K562 (cell line): ENCODE measurements at regions not wholly inside any gene's neighbourhood (a gene's known extent, or its start where the extent isn't known, plus 50 kb on each side); places are given as distances from the start of the nearest gene placed in this dataset.

Experiments used
- GABPB1 ChIP-seq: sonication (generic); formaldehyde crosslinking; IDR thresholded peaks from 2 replicates; pipeline ENCODE4 v1.8.0; 2022; ENCODE audit warnings: mild to moderate bottlenecking, missing genetic modification reagents
- MTA2 ChIP-seq: fragments of 450-650 bp; IDR thresholded peaks from 2 replicates; pipeline ENCODE4 v1.6.1; 2016; ENCODE audit warnings: low read depth
- TF ChIP-seq, protein P1 (sequence below), 2 experiments: fragments of 450-650 bp; IDR thresholded peaks; 2 replicates each; pipeline ENCODE4 v1.6.1; 2016; ENCODE audit warnings: mild to moderate bottlenecking in 2 of 2, borderline replicate concordance in 1 of 2, low read depth in 1 of 2, moderate library complexity in 1 of 2

DNA sequence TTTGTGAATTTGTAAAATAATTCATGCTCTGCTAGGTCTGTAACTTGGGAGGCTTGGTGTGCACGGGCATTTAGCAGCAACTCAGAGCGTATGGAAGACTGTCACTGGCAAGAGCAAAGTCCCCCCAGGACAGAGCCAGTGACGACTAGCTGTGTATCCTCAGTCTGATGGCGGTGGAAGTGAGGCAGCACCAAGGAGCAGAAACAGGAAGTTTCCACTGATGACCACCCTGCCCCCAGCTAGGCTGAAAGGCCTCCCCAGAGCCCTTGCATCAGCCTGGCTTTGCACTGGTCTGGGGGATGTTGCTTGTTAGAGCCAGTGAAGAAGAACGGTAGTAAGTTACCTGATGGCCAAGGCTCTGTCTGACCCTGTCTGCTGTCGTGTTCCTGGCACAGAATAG, 66.8 kb upstream of the ABL1 start (continued):
- TF ChIP-seq, protein P1, sequence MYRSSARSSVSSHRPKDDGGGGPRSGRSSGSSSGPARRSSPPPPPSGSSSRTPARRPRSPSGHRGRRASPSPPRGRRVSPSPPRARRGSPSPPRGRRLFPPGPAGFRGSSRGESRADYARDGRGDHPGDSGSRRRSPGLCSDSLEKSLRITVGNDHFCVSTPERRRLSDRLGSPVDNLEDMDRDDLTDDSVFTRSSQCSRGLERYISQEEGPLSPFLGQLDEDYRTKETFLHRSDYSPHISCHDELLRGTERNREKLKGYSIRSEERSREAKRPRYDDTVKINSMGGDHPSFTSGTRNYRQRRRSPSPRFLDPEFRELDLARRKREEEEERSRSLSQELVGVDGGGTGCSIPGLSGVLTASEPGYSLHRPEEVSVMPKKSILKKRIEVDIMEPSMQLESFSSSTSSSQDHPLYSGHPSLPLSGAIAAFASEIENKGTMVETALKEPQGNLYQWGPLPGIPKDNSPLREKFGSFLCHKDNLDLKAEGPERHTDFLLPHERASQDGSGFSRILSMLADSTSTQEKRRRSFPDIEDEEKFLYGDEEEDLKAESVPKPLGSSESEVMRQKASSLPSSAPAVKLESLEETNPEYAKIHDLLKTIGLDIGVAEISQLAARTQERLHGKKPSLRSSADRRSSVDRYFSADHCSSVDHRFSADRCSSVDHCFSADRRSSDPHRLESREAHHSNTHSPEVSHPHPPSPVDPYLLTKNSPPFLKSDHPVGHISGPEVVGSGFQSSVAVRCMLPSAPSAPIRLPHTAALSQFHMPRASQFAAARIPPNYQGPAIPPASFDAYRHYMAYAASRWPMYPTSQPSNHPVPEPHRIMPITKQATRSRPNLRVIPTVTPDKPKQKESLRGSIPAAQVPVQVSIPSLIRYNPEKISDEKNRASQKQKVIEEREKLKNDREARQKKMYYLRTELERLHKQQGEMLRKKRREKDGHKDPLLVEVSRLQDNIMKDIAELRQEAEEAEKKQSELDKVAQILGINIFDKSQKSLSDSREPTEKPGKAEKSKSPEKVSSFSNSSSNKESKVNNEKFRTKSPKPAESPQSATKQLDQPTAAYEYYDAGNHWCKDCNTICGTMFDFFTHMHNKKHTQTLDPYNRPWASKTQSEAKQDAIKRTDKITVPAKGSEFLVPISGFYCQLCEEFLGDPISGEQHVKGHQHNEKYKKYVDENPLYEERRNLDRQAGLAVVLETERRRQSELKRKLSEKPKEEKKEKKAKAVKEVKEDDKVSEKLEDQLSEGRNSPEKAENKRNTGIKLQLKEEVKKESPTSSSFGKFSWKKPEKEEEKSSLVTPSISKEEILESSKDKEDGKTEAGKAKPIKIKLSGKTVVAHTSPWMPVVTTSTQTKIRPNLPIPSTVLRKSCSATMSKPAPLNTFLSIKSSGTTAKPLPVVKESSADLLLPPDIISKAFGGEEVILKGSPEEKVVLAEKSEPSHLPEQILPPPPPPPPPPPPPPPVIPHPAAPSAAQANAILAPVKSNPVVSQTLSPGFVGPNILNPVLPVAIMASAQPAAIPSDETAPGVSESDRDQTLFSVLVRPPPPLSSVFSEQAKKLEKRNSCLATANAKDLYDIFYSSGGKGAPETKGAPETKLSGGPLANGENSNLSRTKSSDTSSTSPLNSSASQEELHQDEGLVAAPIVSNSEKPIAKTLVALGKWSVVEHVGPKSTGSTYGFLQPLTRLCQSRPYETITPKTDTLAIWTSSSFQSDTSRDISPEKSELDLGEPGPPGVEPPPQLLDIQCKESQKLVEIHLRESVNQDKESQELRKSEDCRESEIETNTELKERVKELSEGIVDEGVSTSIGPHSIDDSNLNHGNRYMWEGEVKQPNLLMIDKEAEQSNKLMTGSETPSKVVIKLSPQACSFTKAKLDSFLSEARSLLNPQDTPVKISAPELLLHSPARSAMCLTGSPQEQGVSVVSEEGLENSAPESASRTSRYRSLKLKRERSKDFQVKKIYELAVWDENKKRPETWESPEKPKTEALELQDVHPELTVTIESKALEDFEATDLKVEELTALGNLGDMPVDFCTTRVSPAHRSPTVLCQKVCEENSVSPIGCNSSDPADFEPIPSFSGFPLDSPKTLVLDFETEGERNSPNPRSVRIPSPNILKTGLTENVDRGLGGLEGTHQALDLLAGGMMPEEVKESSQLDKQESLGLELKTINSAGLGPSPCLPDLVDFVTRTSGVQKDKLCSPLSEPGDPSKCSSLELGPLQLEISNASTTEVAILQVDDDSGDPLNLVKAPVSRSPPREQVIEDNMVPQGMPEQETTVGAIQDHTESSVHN (IDR thresholded peaks at IDR 0.05; ENCODE audit: borderline replicate concordance in 1 of 2, low read depth in 1 of 2), result no peak
- TF ChIP-seq GABPB1 (CRISPR knock-in tag), result no peak
- no peak for TF ChIP-seq MTA2
